ENCODE measurements at regions not wholly inside any gene's neighbourhood (a gene's known extent, or its start where the extent isn't known, plus 50 kb on each side); places are given as distances from the start of the nearest gene placed in this dataset.

DNA sequence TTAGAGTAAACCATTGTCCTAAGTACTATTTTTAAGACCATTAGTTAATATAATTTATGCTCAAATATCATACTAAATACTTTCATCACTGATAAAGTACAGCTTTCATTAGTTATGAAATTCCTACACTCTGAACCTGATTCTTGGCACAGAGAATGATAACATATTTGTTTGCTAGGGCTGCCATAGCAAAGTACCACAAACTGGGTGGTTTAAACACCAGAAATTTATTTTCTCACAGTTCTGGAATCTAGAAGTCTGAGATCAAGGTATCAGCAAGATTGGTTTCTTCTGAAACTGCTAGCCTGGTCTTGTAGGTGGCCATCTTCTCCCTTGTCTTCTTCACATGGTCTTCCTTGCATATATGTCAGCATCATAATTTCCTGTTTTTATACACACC lies 608.4 kb downstream of the TLE1 start:
- TF ChIP-seq, protein P1, sequence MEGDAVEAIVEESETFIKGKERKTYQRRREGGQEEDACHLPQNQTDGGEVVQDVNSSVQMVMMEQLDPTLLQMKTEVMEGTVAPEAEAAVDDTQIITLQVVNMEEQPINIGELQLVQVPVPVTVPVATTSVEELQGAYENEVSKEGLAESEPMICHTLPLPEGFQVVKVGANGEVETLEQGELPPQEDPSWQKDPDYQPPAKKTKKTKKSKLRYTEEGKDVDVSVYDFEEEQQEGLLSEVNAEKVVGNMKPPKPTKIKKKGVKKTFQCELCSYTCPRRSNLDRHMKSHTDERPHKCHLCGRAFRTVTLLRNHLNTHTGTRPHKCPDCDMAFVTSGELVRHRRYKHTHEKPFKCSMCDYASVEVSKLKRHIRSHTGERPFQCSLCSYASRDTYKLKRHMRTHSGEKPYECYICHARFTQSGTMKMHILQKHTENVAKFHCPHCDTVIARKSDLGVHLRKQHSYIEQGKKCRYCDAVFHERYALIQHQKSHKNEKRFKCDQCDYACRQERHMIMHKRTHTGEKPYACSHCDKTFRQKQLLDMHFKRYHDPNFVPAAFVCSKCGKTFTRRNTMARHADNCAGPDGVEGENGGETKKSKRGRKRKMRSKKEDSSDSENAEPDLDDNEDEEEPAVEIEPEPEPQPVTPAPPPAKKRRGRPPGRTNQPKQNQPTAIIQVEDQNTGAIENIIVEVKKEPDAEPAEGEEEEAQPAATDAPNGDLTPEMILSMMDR (IDR thresholded peaks at IDR 0.05; ENCODE audit: low read length, missing control alignments) = no peak
- DNase-seq (ENCODE audit: low read depth) = no peak

DNA sequence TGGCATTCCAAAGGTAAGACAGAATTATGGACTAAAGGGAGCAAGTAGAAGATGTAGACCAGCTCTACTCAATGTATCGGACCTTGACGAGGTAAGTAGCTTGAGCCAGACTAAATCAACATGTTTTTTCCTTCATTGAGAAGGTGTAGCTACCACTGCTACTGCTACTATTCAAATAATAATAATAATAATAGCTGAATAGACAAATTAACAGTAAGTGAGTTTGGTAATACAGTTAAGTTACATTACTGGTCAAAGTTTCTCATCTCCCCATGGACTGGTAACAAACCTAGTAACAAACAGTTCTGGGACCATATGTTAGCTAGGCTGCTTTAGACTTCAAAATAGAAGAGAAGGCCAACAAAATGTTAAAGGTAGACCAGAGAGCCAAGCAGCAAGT lies 609.2 kb downstream of the TLE1 start:
- TF ChIP-seq, protein P1 (IDR thresholded peaks at IDR 0.05; ENCODE audit: low read length, missing control alignments) = no peak
- no peak overlapping the region for H3K4me3 ChIP-seq (replicated peaks; ENCODE audit: low read depth, low read length)
- DNase-seq (ENCODE audit: low read depth) = no peak

More for the DNA sequence above, 608.4 kb downstream of the TLE1 start:
- no peak overlapping the region for H3K4me3 ChIP-seq (replicated peaks; ENCODE audit: low read depth, low read length)

DNA sequence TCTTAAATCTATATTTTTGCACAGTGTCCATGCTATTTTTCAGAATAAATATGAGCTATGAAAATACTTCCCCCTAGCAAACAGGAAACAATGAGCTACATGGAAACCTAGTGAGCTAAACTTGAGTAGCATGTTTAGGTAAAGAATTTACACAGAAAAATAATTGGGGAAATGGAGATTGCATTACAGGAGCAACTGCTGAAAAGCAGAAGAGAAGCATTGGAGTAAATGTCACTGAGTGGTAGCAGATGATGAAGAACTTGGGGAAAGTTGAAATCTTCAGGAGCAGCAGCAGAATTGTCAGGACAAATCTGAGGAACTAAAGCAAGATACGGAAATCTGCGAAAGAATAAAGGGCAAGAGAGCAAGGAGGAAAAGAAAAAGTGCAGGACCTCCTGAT lies 610.3 kb downstream of the TLE1 start:
- no peak for DNase-seq (ENCODE audit: low read depth)
- TF ChIP-seq, protein P1 (IDR thresholded peaks at IDR 0.05; ENCODE audit: low read length, missing control alignments) = no peak
- no peak overlapping the region for H3K4me3 ChIP-seq (replicated peaks; ENCODE audit: low read depth, low read length)

DNA sequence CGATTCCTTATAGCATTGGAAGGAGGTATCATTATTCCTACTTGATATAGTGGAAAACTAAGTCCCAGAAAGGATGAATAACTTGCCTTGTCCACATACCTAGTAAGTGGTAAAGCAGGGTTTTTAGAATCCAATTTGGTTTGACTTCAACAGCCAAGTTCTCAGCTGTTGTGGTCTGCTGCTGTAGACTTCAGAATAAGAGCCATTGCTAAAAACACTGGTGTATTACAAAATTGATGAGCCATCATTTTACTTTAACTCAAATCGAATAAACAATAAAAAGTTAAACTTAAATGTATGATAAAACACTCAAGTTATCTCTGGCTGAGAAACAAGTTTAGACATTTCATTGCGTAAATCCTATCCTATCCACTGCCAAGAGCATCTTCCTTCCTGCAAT lies 610.8 kb downstream of the TLE1 start:
- no peak overlapping the region for H3K4me3 ChIP-seq (replicated peaks; ENCODE audit: low read depth, low read length)
- TF ChIP-seq, protein P1 (IDR thresholded peaks at IDR 0.05; ENCODE audit: low read length, missing control alignments) = no peak
- no peak for DNase-seq (ENCODE audit: low read depth)

DNA sequence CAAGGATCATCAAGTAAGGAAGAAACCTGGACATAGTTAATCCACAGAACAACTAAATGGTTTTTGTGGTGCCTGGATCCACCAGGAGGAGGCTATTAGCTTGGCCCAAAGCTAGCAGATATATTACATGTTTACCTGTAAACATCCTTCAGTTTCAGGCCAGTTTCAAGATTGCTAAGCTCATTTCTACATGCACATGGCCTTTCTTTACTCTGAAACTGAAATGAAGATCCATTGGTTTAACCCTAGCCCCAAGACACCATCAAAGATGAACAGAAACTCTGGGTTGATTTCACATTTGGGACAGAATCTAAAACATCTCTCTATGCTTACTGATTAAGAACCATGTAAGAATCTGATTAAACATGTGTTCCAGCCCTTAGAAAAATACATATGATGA lies 611.8 kb downstream of the TLE1 start:
- no peak overlapping the region for H3K4me3 ChIP-seq (replicated peaks; ENCODE audit: low read depth, low read length)
- TF ChIP-seq, protein P1 (IDR thresholded peaks at IDR 0.05; ENCODE audit: low read length, missing control alignments) = no peak
- no peak for DNase-seq (ENCODE audit: low read depth)

DNA sequence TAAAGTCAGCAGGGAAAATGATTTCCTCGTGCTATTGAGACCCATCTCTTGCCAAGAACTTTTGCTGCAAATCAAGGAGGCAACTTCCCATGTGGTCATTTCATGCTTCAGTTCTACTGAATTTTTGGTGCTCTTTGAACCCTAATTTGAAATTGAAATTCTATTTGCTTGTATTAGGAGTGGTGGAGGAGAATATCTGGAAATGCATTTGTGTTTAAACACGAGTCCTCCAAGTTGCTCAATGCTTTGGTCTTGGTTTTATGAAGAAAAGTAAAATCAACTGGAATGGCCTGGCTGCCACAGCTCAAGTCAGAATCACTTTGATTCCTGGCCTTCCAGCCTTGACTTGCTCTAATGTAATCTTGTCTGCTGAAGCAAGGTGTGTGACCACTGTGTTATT lies 613.2 kb downstream of the TLE1 start:
- no peak for DNase-seq (ENCODE audit: low read depth)

DNA sequence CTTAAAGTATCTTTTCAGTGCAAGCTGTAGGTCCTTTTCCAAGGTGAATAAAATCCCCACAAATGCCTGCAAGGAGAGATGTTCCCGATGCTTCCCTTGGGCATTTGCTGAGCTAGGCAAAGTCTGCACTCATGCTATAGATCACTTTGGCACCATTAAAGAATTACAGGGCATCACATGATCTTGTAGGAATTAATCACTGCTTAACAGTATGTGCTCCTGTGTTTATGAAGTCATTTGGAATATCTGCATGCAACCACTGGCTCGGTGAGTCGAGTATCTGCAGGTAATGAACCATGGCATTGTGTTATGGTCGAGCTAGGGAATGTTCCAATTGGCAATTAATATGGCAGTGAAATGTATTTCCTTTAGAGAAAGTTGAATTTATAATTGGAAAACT lies 615.1 kb downstream of the TLE1 start:
- DNase-seq (ENCODE audit: low read depth) = no peak
- TF ChIP-seq, protein P1 (IDR thresholded peaks at IDR 0.05; ENCODE audit: low read length, missing control alignments) = no peak
- H3K4me3 ChIP-seq (replicated peaks; ENCODE audit: low read depth, low read length) = no peak overlapping the region

More for the DNA sequence above, 613.2 kb downstream of the TLE1 start:
- no peak overlapping the region for H3K4me3 ChIP-seq (replicated peaks; ENCODE audit: low read depth, low read length)
- TF ChIP-seq, protein P1 (IDR thresholded peaks at IDR 0.05; ENCODE audit: low read length, missing control alignments) = no peak

Data from fibroblast of pulmonary artery (primary cell).